ENCODE measurements at regions not wholly inside any gene's neighbourhood (a gene's known extent, or its start where the extent isn't known, plus 50 kb on each side); places are given as distances from the start of the nearest gene placed in this dataset.

DNA sequence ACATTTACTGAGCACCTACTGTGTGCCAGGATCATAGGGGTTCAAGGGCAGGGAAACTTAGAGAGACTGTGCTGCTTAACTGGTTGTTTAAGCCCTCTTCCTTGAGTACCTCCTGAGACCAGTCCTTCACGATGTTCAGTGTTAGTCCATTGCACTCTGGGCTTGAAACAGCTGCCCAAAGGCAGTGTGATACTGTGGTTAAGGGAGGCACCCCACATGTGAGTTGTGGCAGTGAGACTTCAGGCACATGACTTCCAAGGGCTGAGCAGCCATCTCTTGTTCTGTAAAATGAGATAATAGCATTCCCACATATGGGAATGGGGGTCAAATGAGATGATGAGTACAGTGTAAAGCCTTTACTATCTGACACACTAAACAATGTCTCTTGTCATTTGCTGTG is 75.1 kb downstream of the LINGO1 start:
- TF ChIP-seq CTCF (conservative IDR thresholded peaks at IDR 0.05 in 1 of 2, IDR thresholded peaks at IDR 0.05 in 1 of 2; ENCODE audit: extremely low read depth in 1 of 2, insufficient read depth in 1 of 2, low read depth in 1 of 2, low read length in 2 of 2) (no peak), EZH2 (IDR thresholded peaks at IDR 0.05; ENCODE audit: borderline replicate concordance, low read length) (no peak)
